H1 (cell line): ENCODE measurements at regions not wholly inside any gene's neighbourhood (a gene's known extent, or its start where the extent isn't known, plus 50 kb on each side); places are given as distances from the start of the nearest gene placed in this dataset.

Experiments used
- CTCF ChIA-PET: fragments of 300-600 bp; sonication (Branson Sonifier 250); formaldehyde crosslinking; loops from one replicate; lab custom pipeline; 2021; ENCODE audit not compliant: partially characterized antibody; lab: Charles Lee
- POLR2A ChIA-PET: fragments of 300-600 bp; sonication (Branson Sonifier 250); formaldehyde crosslinking; loops from one replicate; lab custom pipeline; 2021; ENCODE audit warnings: inconsistent platforms; ENCODE audit not compliant: partially characterized antibody; lab: Charles Lee
- DNase-seq, 2 experiments: peaks; one replicate each; pipeline versions ENCODE4 v3.0.0 to v3.0.0-alpha.2; 2010 to 2022; ENCODE audit warnings: low spot score in 2 of 2, low read depth in 1 of 2, mixed read lengths in 1 of 2
- FAIRE-seq: peaks from 2 replicates; lab custom pipeline; 2011; peaks lifted over from hg19 to GRCh38; lab: Jason Lieb, UNC
- H2AFZ ChIP-seq: 2 replicates; pipeline ENCODE4 v1.8.1; 2012; ENCODE audit warnings: low read length, inconsistent platforms
- H2AK5ac ChIP-seq: 2 replicates; pipeline ENCODE4 v1.6.1; 2013; ENCODE audit warnings: low read depth, low read length
- H2BK120ac ChIP-seq: replicated peaks from 2 replicates; pipeline ENCODE3; 2013; ENCODE audit warnings: low read depth, low read length, inconsistent platforms
- H2BK12ac ChIP-seq: 2 replicates; pipeline ENCODE4 v1.6.1; 2013; ENCODE audit warnings: low read depth, low read length
- H2BK15ac ChIP-seq: 2 replicates; pipeline ENCODE4 v1.6.1; 2013; ENCODE audit warnings: low read length
- H2BK20ac ChIP-seq: 2 replicates; pipeline ENCODE4 v1.6.1; 2013; ENCODE audit warnings: low read length
- H2BK5ac ChIP-seq: 2 replicates; pipeline ENCODE4 v1.6.1; 2013; ENCODE audit warnings: low read depth, low read length
- H3K14ac ChIP-seq: 2 replicates; pipeline ENCODE4 v1.6.1; 2013; ENCODE audit warnings: inconsistent platforms; ENCODE audit not compliant: insufficient read length
- H3K18ac ChIP-seq: 2 replicates; pipeline ENCODE4 v1.6.1; 2013; ENCODE audit warnings: low read length; ENCODE audit errors: extremely low read depth
- H3K23ac ChIP-seq: 2 replicates; pipeline ENCODE4 v1.6.1; 2013; ENCODE audit warnings: inconsistent platforms; ENCODE audit not compliant: insufficient read length
- H3K23me2 ChIP-seq: 2 replicates; pipeline ENCODE4 v1.6.1; 2013; ENCODE audit warnings: low read depth, low read length
- H3K27ac ChIP-seq: 2 replicates; pipeline ENCODE4 v1.6.1; 2011; ENCODE audit warnings: low read depth, low read length, inconsistent platforms
- H3K27me3 ChIP-seq, 4 experiments: replicated peaks in 1 of 4; 1 replicate in 1 of 4; 2 replicates in 3 of 4; pipeline versions ENCODE4 v1.6.1 to v1.8.1; 2011 to 2013; ENCODE audit warnings: low read length in 3 of 4, mild to moderate bottlenecking in 3 of 4, inconsistent platforms in 2 of 4, mixed read lengths in 2 of 4, moderate library complexity in 1 of 4; ENCODE audit not compliant: control insufficient read depth in 3 of 4, insufficient read depth in 3 of 4; ENCODE audit errors: extremely low read depth in 1 of 4
- H3K36me3 ChIP-seq, 4 experiments: 2 replicates each; pipeline versions ENCODE4 v1.6.1 to v1.8.1; 2011 to 2013; ENCODE audit warnings: mild to moderate bottlenecking in 4 of 4, low read length in 3 of 4, moderate library complexity in 2 of 4, control low read depth in 1 of 4, inconsistent platforms in 1 of 4; ENCODE audit not compliant: insufficient read depth in 4 of 4, control insufficient read depth in 2 of 4
- H3K4ac ChIP-seq: replicated peaks from 2 replicates; pipeline ENCODE3; 2013; ENCODE audit warnings: low read length, low read depth, mixed read lengths, inconsistent platforms; ENCODE audit not compliant: insufficient read length
- H3K4me1 ChIP-seq, 4 experiments: replicated peaks in 1 of 4; 1 replicate in 1 of 4; 2 replicates in 3 of 4; pipeline versions ENCODE4 v1.6.1 to v1.8.1; 2011 to 2013; ENCODE audit warnings: low read length in 3 of 4, inconsistent platforms in 2 of 4, mixed read lengths in 1 of 4; ENCODE audit not compliant: insufficient read depth in 4 of 4, control insufficient read depth in 3 of 4
- H3K4me2 ChIP-seq, 2 experiments: 2 replicates each; pipeline versions ENCODE4 v1.6.1 to v1.8.1; 2011 to 2013; ENCODE audit warnings: low read depth in 2 of 2, low read length in 2 of 2, control low read depth in 1 of 2, inconsistent platforms in 1 of 2, mild to moderate bottlenecking in 1 of 2; ENCODE audit not compliant: insufficient read depth in 1 of 2
- H3K4me3 ChIP-seq, 4 experiments: fragments of 200-600, 300-600 bp in 1 of 4; sonication (generic), shearing (Covaris generic), sonication (Bioruptor Twin) in 1 of 4; 2 replicates each; pipeline versions ENCODE4 v1.5.1 to v1.8.1; 2011 to 2016; ENCODE audit warnings: low read length in 4 of 4, low read depth in 3 of 4, control low read depth in 2 of 4, inconsistent platforms in 2 of 4, mild to moderate bottlenecking in 2 of 4, mixed read lengths in 1 of 4, moderate library complexity in 1 of 4; ENCODE audit not compliant: insufficient read depth in 2 of 4; ENCODE audit errors: extremely low read depth in 1 of 4
- H3K56ac ChIP-seq: replicated peaks from 2 replicates; pipeline ENCODE3; 2013; ENCODE audit warnings: low read depth, mild to moderate bottlenecking, mixed read lengths, low read length, inconsistent platforms; ENCODE audit not compliant: insufficient read length
- H3K79me1 ChIP-seq: 2 replicates; pipeline ENCODE4 v1.6.1; 2013; ENCODE audit warnings: low read depth, low read length, control low read depth
- H3K79me2 ChIP-seq, 2 experiments: 2 replicates each; pipeline versions ENCODE4 v1.6.1 to v1.8.1; 2012 to 2013; ENCODE audit warnings: low read length in 2 of 2, mild to moderate bottlenecking in 2 of 2, inconsistent platforms in 1 of 2; ENCODE audit not compliant: insufficient read depth in 2 of 2, control insufficient read depth in 1 of 2
- H3K9ac ChIP-seq, 4 experiments: replicated peaks in 1 of 4; 1 replicate in 1 of 4; 2 replicates in 3 of 4; pipeline versions ENCODE4 v1.6.1 to v1.8.1; 2011 to 2013; ENCODE audit warnings: low read depth in 3 of 4, low read length in 3 of 4, control low read depth in 2 of 4, mild to moderate bottlenecking in 2 of 4, moderate library complexity in 2 of 4, inconsistent platforms in 1 of 4; ENCODE audit errors: extremely low read depth in 1 of 4
- H3K9me3 ChIP-seq, 2 experiments: 2 replicates each; pipeline versions ENCODE4 v1.6.1 to v1.8.1; 2012 to 2013; ENCODE audit warnings: mild to moderate bottlenecking in 2 of 2, moderate library complexity in 2 of 2, control low read depth in 1 of 2, inconsistent platforms in 1 of 2, low read depth in 1 of 2, low read length in 1 of 2, mixed read lengths in 1 of 2; ENCODE audit not compliant: insufficient read depth in 2 of 2
- H4K20me1 ChIP-seq, 2 experiments: replicated peaks in 1 of 2; 2 replicates each; pipeline versions ENCODE3 to v1.8.1; 2011 to 2013; ENCODE audit warnings: inconsistent platforms in 2 of 2, low read length in 2 of 2, mild to moderate bottlenecking in 1 of 2; ENCODE audit not compliant: insufficient read depth in 2 of 2, control insufficient read depth in 1 of 2
- H4K5ac ChIP-seq: 2 replicates; pipeline ENCODE4 v1.6.1; 2013; ENCODE audit warnings: low read length, low read depth, mixed read lengths, inconsistent platforms; ENCODE audit not compliant: insufficient read length
- H4K8ac ChIP-seq: 2 replicates; pipeline ENCODE4 v1.8.0; 2013; ENCODE audit warnings: mild to moderate bottlenecking, moderate library complexity, low read length, inconsistent platforms; ENCODE audit not compliant: insufficient read depth; ENCODE audit errors: extremely low read depth
- H4K91ac ChIP-seq: replicated peaks from 2 replicates; pipeline ENCODE3; 2013; ENCODE audit warnings: low read length, mixed read lengths, inconsistent platforms; ENCODE audit not compliant: insufficient read length
- CTCF ChIP-seq, 3 experiments: IDR thresholded peaks; 1 replicate in 2 of 3; 2 replicates in 1 of 3; pipeline versions ENCODE4 v1.5.1 to v1.6.1; 2011; ENCODE audit warnings: low read length in 3 of 3, mild to moderate bottlenecking in 3 of 3, inconsistent platforms in 2 of 3, low read depth in 1 of 3, moderate library complexity in 1 of 3; ENCODE audit not compliant: insufficient read depth in 1 of 3; ENCODE audit errors: control extremely low read depth in 1 of 3
- POLR2AphosphoS5 ChIP-seq: IDR thresholded peaks from 2 replicates; pipeline ENCODE4 v1.6.1; 2011; ENCODE audit warnings: low read depth, low read length
- RAD21 ChIP-seq, 2 experiments: IDR thresholded peaks in 1 of 2; conservative IDR thresholded peaks in 1 of 2; 2 replicates each; pipeline ENCODE4 v1.6.1; 2011; ENCODE audit warnings: low read depth in 2 of 2, low read length in 2 of 2, improper control_type of control experiment in 1 of 2, inconsistent platforms in 1 of 2, mild to moderate bottlenecking in 1 of 2, moderate library complexity in 1 of 2

- no peak for DNase-seq
- Histone ChIP-seq H3K27ac (no peak overlapping the region), H3K4ac (no peak overlapping the region), H2BK20ac (no peak overlapping the region), H4K8ac (no peak overlapping the region), H4K20me1 (no peaks in the 10 kb centered on the region), H2AFZ (0 out of 2 replicates have a peak overlapping the region, but pooled peaks have one; percentile 17), H3K27me3 (no peaks in the 10 kb centered on the region), H2BK12ac (no peak overlapping the region)
- TF ChIP-seq POLR2AphosphoS5 (no peak), RAD21 (IDR thresholded peaks at IDR 0.05 in 1 of 2, conservative IDR thresholded peaks at IDR 0.05 in 1 of 2; ENCODE audit: low read depth in 2 of 2, low read length in 2 of 2) (peak in 1 of 2 experiments; percentile 25; a peak in 1 of 4 replicates), CTCF (IDR thresholded peaks at IDR 0.05; ENCODE audit: control extremely low read depth in 1 of 3, insufficient read depth in 1 of 3, low read depth in 1 of 3, low read length in 3 of 3) (peak in 1 of 3 experiments; percentile 14; a peak in 1 of 4 replicates)
- TF ChIP-seq, all 59 proteins: peak for 2
- Histone ChIP-seq H3K56ac (no peak overlapping the region), H2BK15ac (no peak overlapping the region), H3K79me2 (no peaks in the 10 kb centered on the region), H3K36me3 (no peaks in the 10 kb centered on the region; a peak in 1 of 8 replicates), H3K23ac (no peak overlapping the region), H4K5ac (no peak overlapping the region), H2AK5ac (no peak overlapping the region), H3K23me2 (no peaks in the 10 kb centered on the region), H3K9ac (no peak overlapping the region), H3K79me1 (no peaks in the 10 kb centered on the region), H3K14ac (no peak overlapping the region), H3K4me3 (no peak overlapping the region), H3K9me3 (peaks cover 3% of the 10 kb centered on the region in 2 experiments; a peak in 2 of 4 replicates), H2BK120ac (no peak overlapping the region), H3K4me1 (no peaks in the 10 kb centered on the region), H4K91ac (no peak overlapping the region), H3K18ac (no peak overlapping the region), H2BK5ac (no peak overlapping the region), H3K4me2 (no peak overlapping the region)
- ChIA-PET POLR2A (no interaction called here), CTCF (interaction anchor here (1.1 kb wide), 1 partner anchor 97 kb away, joined by 3 read pairs; no protein-coding TSS in a partner anchor)
- no peak for FAIRE-seq
Observed at GRCh38 chr1:69459244-69459643, 108.5 kb upstream of the LRRC7 start.
